ENCODE measurements at regions not wholly inside any gene's neighbourhood (a gene's known extent, or its start where the extent isn't known, plus 50 kb on each side); places are given as distances from the start of the nearest gene placed in this dataset.
"Not testable (repeated sequence)": the region's sequence is repeated elsewhere in the genome, so short reads cannot be mapped to it uniquely, and the experiment has no call there.

GRCh38 chr13:55977436-55977835, 1163.3 kb upstream of the PRR20A start:
- no peak for DNase-seq (ENCODE audit: low spot score)

DNA sequence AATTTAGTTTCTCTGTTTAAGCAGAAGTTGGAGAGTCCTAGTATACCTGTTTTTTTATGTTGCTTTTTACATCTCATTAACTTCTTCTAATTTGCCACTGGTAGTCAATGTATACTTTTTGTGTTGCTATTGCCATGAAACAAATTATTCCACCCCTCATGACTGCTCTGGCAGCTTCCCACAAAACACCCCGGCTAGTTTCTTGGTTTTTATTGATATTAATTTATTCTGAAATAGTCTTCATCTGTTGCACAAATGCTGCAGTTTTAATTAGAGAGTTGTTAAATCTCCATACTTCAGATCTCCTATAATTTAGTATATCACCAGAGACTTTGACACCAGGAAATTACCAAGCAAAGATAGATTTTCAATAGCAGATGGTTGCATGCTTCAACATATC, 1159.3 kb upstream of the PRR20A start:
- no peak for DNase-seq (ENCODE audit: low spot score)

GRCh38 chr13:55984026-55984425, 1156.7 kb upstream of the PRR20A start:
- DNase-seq (ENCODE audit: low spot score) = not testable (repeated sequence)

GRCh38 chr13:55990631-55991030, 1150.1 kb upstream of the PRR20A start:
- no peak for DNase-seq (ENCODE audit: low spot score)

- no peak for DNase-seq (ENCODE audit: low spot score)
Measured at GRCh38 chr13:55991666-55992065, 1149.1 kb upstream of the PRR20A start.

- no peak for DNase-seq (ENCODE audit: low spot score)
Measured at GRCh38 chr13:55992145-55992544, 1148.6 kb upstream of the PRR20A start.

DNA sequence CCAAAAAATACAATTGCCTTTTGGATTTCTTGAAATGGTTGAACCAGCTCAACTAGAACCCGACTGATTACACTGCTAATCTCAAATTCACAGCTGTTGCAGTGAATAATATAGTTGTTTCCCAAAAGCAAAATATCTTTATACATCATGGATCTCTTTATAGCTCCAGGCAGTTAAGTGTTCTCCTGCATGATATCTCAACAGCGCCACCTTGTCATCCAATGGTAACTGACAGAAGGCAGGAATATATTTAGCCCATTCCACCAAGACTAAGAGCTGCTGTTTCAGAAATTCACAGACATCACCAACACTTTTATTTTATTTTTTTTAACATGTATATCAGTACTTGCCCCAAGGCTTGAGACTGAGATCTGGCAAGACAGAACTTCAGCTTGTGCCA, 1141.0 kb upstream of the PRR20A start:
- peak; percentile 13 for DNase-seq (ENCODE audit: low spot score)

GRCh38 chr13:56009418-56009817, 1131.3 kb upstream of the PRR20A start:
- DNase-seq (ENCODE audit: low spot score) = no peak

GRCh38 chr13:56012644-56013043, 1128.1 kb upstream of the PRR20A start:
- no peak for DNase-seq (ENCODE audit: low spot score)

- no peak for DNase-seq (ENCODE audit: low spot score)
Measured at GRCh38 chr13:56015919-56016318, 1124.8 kb upstream of the PRR20A start.

DNA sequence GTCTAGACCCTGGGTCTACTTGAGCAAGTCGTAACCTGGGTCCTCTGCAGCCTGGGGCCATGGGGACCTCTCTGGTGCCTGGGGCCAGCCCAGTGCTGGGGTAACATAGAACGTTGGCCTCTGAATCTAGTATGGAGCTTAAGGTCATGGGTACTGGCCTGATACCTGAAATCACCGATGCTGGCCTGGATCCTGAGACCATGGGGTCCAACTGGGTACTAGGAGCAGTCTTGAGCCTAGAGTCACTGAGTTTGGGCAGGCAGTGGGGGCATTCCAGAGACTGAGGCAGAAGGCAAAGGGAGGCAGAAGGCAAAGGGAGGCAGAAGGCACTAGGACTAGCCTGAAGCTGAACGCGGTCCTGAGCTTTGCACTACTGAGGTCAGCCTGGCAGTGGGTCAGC, 1121.1 kb upstream of the PRR20A start:
- no peak for DNase-seq (ENCODE audit: low spot score)

- no peak for DNase-seq (ENCODE audit: low spot score)
Measured at GRCh38 chr13:56020425-56020824, 1120.3 kb upstream of the PRR20A start.

GRCh38 chr13:56039992-56040391, 1100.7 kb upstream of the PRR20A start:
- DNase-seq (ENCODE audit: low spot score) = no peak

GRCh38 chr13:56066321-56066720, 1074.4 kb upstream of the PRR20A start:
- no peak for DNase-seq (ENCODE audit: low spot score)

GRCh38 chr13:56102641-56103040, 1038.1 kb upstream of the PRR20A start:
- DNase-seq (ENCODE audit: low spot score) = no peak

DNA sequence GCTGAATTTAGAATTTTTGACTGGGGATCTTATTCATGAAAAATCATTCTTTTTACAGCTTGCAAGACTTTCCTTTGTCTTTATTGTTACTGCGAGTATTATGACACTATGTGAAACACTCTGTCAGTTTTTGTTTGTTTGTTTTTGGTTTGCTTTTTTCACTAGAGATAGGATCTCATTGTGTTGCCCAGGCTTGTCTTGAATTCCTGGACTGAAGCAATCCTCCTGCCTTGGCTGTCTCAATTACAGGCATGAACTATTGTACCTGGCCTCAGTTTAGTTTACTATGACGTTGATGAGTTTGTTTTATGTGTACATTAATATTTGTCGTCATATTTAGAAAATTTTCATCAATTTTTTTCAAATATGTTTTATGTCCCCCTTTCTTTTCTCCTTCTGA, 1030.0 kb upstream of the PRR20A start:
- no peak for DNase-seq (ENCODE audit: low spot score)

- no peak for DNase-seq (ENCODE audit: low spot score)
Measured at GRCh38 chr13:56134524-56134923, 1006.2 kb upstream of the PRR20A start.

DNA sequence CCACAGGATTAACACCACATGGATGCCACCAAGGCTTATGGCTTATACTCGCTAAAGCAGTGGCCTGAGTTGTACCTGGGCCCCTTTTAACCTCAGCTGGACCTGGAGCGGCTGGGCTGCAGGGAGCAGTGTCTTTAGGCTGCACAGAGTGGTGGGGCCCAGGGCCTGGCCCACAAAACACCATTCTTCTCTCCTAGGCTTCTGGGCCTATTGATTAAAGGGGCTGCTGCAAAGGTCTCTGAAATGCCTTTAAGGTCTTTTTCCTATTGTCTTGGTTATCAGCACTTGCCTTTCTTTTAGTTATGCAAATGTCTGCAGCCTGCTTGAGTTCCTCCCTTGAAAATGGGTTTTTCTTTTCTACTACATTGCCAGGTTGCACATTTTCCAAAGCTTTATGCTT, 973.9 kb upstream of the PRR20A start:
- peak; percentile 36 for DNase-seq (ENCODE audit: low spot score)

- no peak for DNase-seq (ENCODE audit: low spot score)
Measured at GRCh38 chr13:56168581-56168980, 972.1 kb upstream of the PRR20A start.

DNA sequence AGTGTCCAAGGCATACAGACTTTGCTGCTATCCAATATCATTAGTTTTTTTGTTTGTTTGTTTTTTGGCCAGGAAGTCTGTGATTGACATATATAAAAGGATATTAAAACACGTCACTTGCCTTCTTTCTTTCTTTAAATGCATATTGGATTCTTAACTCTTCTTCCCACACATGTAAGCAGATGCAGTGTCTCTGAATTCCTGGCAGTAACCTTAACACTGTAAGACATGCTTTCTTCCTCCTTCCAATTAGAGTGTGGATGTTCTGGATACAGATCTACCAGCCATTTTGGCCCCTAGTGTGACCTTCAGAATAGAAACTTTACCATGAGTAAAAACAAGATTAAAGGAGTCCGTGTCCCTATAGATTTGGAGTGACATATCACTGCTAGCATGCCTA, 967.4 kb upstream of the PRR20A start:
- DNase-seq (ENCODE audit: low spot score) = no peak

GRCh38 chr13:56182598-56182997, 958.1 kb upstream of the PRR20A start:
- no peak for DNase-seq (ENCODE audit: low spot score)

- DNase-seq (ENCODE audit: low spot score) = no peak
Measured at GRCh38 chr13:56187331-56187730, 953.4 kb upstream of the PRR20A start.

- not testable (repeated sequence) for DNase-seq (ENCODE audit: low spot score)
Measured at GRCh38 chr13:56188582-56188981, 952.1 kb upstream of the PRR20A start.

DNA sequence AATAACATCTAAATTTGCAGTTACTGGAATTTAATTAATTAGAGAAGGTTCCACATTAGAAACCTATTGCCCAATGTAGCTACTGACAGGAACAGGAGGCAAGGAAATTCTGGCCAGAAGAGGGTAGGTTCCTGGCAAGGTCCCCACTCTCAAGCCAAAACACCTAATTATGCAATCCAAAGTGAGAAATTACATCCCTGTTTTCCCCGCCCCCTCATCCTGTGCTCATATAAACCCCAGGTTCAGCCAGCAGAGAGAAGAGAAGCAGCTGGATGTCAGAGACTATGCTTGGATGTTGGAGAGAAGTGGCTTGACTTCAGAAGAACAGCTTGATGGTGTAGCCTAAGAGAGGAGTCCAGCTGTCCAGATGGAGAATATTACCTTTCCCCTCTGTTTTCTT, 951.3 kb upstream of the PRR20A start:
- DNase-seq (ENCODE audit: low spot score) = no peak

GRCh38 chr13:56189978-56190377, 950.7 kb upstream of the PRR20A start:
- DNase-seq (ENCODE audit: low spot score) = no peak
